GM23248 (cell line): ENCODE measurements at regions not wholly inside any gene's neighbourhood (a gene's known extent, or its start where the extent isn't known, plus 50 kb on each side); places are given as distances from the start of the nearest gene placed in this dataset.

Experiments used
- EZH2 ChIP-seq: fragments of 200-600 bp; sonication (generic); IDR thresholded peaks from 2 replicates; pipeline ENCODE4 v1.6.1; 2018; ENCODE audit warnings: antibody characterized with exemption, mild to moderate bottlenecking; ENCODE audit not compliant: insufficient read depth, poor library complexity, severe bottlenecking
- EZH2phosphoT487 ChIP-seq: fragments of 200-600 bp; sonication (generic); IDR thresholded peaks from 2 replicates; pipeline ENCODE4 v1.6.1; 2018; ENCODE audit warnings: antibody characterized with exemption, moderate library complexity, mild to moderate bottlenecking, low read depth; ENCODE audit not compliant: insufficient read depth

DNA sequence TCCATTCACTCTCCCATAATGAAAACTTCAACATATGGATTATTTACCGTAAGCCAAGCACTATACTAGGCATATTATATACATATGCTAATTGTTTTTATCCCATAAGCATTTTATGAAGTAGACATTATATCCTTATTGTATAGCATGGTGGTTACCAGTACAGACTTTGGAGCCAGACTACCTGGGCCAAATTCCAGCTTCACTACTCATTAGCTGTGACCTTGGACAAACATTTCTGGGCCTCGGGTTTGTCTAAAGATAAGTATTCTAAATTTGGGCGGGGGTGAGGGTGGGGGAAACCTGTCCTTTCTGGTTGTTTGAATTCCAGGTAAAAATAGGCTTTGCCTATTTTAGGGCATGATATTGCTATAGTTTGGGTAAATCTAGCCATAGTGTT is 66.5 kb upstream of the P2RY1 start:
- TF ChIP-seq EZH2phosphoT487 (no peak), EZH2 (no peak)
